ENCODE measurements at regions not wholly inside any gene's neighbourhood (a gene's known extent, or its start where the extent isn't known, plus 50 kb on each side); places are given as distances from the start of the nearest gene placed in this dataset.
A peak's percentile ranks its signal among the peaks of the same experiment; 100 is the strongest.

DNA sequence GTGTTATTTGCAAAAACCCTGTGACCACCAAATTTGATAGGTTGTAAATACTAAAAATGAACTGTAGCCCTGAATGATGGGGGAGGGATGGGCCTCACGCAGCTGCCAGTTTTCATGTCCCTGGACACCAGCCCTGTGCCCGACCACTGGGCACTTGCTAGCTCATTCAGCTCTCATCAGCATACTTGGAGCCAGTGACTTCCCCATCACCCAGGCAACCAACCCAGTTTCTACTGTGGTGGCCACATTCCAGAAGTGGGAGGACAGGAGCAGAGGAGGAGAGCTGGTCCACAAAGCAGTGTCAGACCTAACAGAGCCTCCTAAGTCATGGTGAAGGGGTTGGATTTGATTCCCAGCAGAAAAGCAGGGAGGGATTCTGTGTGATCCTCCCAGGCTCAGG lies 128.2 kb downstream of the CPEB2 start:
- H3K36me3 Mint-ChIP-seq = peaks cover 0 to 3% of the 10 kb centered on the region in 2 donors
- peaks cover 6 to 7% of the 10 kb centered on the region in 2 donors for H3K9me3 Mint-ChIP-seq
- H3K27me3 Mint-ChIP-seq = peaks cover 0 to 15% of the 10 kb centered on the region in 2 donors
- ATAC-seq (replicated peaks) (no peak), DNase-seq (no peak)
- H3K27ac Mint-ChIP-seq = no peak overlapping the region
- no peaks in the 10 kb centered on the region for H3K4me1 Mint-ChIP-seq
- no peak overlapping the region for H3K4me3 Mint-ChIP-seq

DNA sequence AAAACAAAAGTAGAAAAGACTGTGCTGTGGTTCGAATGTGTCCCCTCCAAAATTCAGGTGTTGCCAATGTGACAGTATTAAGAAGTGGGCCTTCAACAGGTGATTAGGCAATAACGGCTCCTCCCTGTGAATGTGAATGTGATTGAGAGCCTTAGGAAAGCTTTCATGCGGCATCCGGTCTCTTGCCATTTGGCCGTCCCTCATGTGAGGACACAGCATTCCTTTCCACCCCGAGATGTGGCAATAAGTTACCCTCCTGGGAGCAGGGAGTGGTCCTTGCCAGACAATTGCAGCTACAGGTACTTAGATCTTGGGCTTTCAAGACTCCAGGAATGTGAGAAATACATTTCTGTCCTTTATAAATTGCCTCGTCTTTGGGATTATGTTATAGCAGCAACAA lies 129.3 kb downstream of the CPEB2 start:
- H3K4me1 Mint-ChIP-seq = no peaks in the 10 kb centered on the region
- ATAC-seq (replicated peaks) (no peak), DNase-seq (no peak)
- H3K36me3 Mint-ChIP-seq = peaks cover 3 to 6% of the 10 kb centered on the region in 2 donors
- H3K9me3 Mint-ChIP-seq = peaks cover 14% of the 10 kb centered on the region in 2 donors
- no peak overlapping the region for H3K4me3 Mint-ChIP-seq
- H3K27me3 Mint-ChIP-seq = peaks cover 0 to 15% of the 10 kb centered on the region in 2 donors
- H3K27ac Mint-ChIP-seq = no peak overlapping the region

DNA sequence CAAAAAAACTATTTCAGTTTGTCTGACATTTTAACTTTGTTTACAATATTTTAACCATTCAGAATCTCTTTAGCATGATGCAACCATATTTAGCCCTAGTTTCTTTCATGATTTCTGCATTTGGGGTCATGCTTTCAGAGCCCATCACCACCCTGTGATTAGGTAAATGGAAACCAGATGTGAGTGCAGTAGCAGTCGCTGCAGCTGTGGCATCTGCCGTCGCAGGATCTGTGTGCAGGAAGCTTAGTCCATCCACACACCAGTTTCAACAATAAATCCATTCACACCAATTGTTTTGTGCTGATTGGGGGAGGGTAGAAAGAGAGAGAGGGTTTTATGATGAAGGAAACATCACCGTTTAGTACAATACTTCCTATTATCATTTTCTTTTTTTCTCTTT lies 130.5 kb downstream of the CPEB2 start:
- no peak for DNase-seq

DNA sequence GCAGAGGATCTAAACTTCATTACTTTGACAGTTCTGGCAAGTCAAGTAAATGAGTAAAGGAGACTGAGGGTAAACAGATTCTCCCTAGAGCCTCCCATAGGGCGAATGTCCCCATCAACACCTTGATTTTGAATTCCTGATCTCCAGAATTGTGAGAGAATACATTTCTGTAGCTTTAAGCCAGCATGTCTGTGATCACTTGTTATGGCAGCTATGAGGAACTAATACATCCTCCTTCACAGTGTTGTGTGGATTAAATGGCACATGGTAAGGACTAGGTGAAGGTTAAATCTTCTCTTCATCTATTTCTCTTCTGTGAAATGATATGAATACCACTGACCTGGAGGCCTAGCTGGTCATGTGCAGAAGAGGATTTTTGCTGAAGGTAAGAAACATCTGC lies 137.3 kb downstream of the CPEB2 start:
- no peak for DNase-seq
- Mint-ChIP-seq H3K9me3 (peaks cover 22 to 24% of the 10 kb centered on the region in 2 donors), H3K4me3 (no peak overlapping the region), H3K4me1 (no peaks in the 10 kb centered on the region), H3K27ac (no peak overlapping the region), H3K27me3 (peaks cover 0 to 3% of the 10 kb centered on the region in 2 donors), H3K36me3 (peaks cover 3 to 9% of the 10 kb centered on the region in 2 donors)
- ATAC-seq (replicated peaks) = no peak

More for the DNA sequence above, 130.5 kb downstream of the CPEB2 start:
- Mint-ChIP-seq H3K27me3 (peaks cover 0 to 15% of the 10 kb centered on the region in 2 donors), H3K4me1 (no peaks in the 10 kb centered on the region), H3K27ac (no peak overlapping the region), H3K4me3 (no peak overlapping the region), H3K36me3 (peaks cover 3 to 9% of the 10 kb centered on the region in 2 donors), H3K9me3 (peaks cover 19 to 22% of the 10 kb centered on the region in 2 donors)
- no peak for ATAC-seq (replicated peaks)

DNA sequence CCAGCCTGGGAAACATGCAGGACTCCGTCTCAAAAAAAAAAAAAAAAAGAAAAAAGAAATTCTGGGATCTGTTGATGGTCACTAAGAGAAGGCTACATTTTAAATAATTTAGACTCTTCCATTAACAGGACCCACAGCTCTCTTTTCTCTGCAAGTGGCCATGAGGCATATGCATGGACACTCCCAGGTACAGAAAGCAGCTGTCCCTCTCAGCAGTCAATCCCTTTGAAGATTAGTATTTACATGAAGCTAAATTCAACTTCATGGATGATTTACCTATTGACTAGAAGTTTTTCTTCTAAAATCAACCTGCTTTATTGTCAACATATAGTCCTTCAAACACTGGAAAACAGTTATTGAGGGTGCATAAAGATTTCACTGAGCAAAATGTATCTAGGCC lies 139.9 kb downstream of the CPEB2 start:
- no peak for DNase-seq
- H3K36me3 Mint-ChIP-seq = no peaks in the 10 kb centered on the region
- H3K27me3 Mint-ChIP-seq = no peaks in the 10 kb centered on the region
- H3K4me3 Mint-ChIP-seq = no peak overlapping the region
- H3K9me3 Mint-ChIP-seq = peaks cover 5% of the 10 kb centered on the region in 2 donors
- no peak for ATAC-seq (replicated peaks)
- no peak overlapping the region for H3K27ac Mint-ChIP-seq
- H3K4me1 Mint-ChIP-seq = no peaks in the 10 kb centered on the region

DNA sequence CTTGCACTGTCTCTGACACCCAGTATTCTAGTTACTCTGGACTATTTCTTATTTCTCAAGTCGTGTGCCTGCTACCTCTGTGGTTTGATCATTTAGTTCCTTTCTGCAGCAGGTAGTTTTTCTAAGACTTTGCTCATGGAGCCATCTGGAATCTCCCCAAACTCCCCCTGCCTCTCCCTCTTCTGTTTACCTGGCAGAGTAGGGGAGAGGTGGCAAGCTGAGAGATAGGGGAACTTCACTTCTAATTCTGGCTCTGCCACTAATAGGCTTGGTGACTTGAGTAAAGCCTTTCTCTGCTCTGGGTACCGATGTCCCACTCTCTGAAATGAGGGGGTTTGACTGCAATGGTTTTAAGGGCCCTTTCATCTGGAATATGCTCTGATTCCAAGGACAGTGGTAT lies 141.3 kb downstream of the CPEB2 start:
- H3K27me3 Mint-ChIP-seq = peaks cover 0 to 7% of the 10 kb centered on the region in 2 donors
- peaks cover 0 to 3% of the 10 kb centered on the region in 2 donors for H3K9me3 Mint-ChIP-seq
- H3K27ac Mint-ChIP-seq = no peak overlapping the region
- no peak overlapping the region for H3K4me3 Mint-ChIP-seq
- DNase-seq (no peak), ATAC-seq (replicated peaks) (peak; percentile 49 to 66)
- peaks cover 0 to 1% of the 10 kb centered on the region in 2 donors for H3K4me1 Mint-ChIP-seq
- no peaks in the 10 kb centered on the region for H3K36me3 Mint-ChIP-seq

DNA sequence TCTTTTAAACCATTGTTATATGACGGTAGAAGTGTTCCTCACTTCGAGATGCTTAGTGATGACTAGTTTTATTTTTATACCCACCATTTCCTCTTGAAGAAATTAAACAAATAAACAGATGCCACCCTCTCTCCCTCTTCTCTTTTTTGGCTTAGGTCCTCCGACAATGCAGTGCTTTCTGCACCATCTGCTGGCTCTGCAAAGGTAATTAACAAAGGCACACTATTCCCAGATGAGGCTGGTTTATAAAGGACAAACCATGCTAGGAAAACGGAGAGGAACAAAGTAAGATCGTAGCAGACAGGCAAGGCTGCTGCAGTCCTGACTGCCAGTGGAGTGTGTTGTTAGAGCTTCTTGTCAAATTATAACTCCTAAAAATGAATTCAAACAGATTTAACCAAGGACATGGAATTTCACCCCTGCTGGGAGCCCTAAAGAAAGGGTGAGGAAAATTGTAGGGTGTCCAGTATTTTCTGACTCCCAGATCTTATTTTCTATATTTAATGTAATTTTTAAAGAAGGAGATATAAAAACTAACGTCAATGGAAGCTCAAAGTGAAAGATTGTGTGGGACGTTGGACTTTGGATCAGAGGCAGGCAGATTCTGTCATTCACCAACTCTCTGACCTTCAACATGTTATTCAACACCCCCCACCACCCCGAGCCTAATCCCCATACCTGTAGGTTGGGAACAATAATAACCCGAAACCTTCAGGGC lies 142.1 kb downstream of the CPEB2 start:
- Mint-ChIP-seq H3K36me3 (no peaks in the 10 kb centered on the region), H3K27ac (no peak overlapping the region), H3K4me3 (no peak overlapping the region), H3K27me3 (peaks cover 0 to 7% of the 10 kb centered on the region in 2 donors), H3K9me3 (peaks cover 0 to 3% of the 10 kb centered on the region in 2 donors), H3K4me1 (peaks cover 4% of the 10 kb centered on the region in 2 donors)
- ATAC-seq (replicated peaks) (no peak), DNase-seq (no peak)

DNA sequence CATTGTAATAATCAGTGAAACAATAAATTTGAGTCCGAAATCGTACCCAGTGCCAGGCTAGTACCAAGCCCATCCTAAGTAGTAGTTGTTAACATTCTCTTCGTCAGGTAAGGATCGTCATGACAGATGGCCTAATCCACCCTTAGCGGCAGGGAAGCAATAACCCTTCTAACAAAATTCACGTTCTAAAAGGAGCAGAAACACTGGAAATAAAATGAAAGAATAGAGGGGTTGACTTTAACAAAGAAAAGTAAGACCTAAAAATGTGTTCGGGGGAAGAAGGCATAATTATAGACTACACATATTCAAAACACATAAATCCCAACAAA lies 142.7 kb downstream of the CPEB2 start:
- ATAC-seq (replicated peaks) = no peak
- H3K36me3 Mint-ChIP-seq = no peaks in the 10 kb centered on the region
- peaks cover 0 to 3% of the 10 kb centered on the region in 2 donors for H3K9me3 Mint-ChIP-seq
- no peak overlapping the region for H3K4me3 Mint-ChIP-seq
- DNase-seq = no peak
- H3K4me1 Mint-ChIP-seq = peaks cover 6 to 9% of the 10 kb centered on the region in 2 donors
- H3K27me3 Mint-ChIP-seq = peaks cover 0 to 7% of the 10 kb centered on the region in 2 donors
- no peak overlapping the region for H3K27ac Mint-ChIP-seq

DNA sequence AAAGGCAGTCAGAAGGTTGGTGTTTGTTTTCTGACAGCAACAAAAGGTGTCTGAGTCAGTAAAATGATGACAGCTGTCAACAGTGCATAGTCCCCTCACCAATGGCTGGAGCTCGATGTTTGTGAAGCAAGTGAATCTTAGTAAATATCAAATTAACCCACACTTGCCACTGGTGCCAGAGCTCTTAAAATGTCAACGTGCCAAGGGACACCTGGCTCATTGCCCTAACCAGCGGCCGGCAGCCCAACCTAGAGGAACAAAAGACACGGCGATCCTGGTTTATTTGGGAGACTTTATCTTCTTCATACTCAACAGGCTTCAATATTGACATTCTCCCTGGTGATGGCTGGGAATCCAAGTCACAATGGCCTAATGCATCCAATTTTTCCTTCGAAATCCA lies 143.4 kb downstream of the CPEB2 start:
- Mint-ChIP-seq H3K27me3 (peaks cover 0 to 7% of the 10 kb centered on the region in 2 donors), H3K36me3 (no peaks in the 10 kb centered on the region), H3K9me3 (peaks cover 0 to 3% of the 10 kb centered on the region in 2 donors), H3K4me1 (peaks cover 9 to 17% of the 10 kb centered on the region in 2 donors), H3K4me3 (no peak overlapping the region), H3K27ac (no peak overlapping the region)
- ATAC-seq (replicated peaks) = no peak
- DNase-seq = no peak

DNA sequence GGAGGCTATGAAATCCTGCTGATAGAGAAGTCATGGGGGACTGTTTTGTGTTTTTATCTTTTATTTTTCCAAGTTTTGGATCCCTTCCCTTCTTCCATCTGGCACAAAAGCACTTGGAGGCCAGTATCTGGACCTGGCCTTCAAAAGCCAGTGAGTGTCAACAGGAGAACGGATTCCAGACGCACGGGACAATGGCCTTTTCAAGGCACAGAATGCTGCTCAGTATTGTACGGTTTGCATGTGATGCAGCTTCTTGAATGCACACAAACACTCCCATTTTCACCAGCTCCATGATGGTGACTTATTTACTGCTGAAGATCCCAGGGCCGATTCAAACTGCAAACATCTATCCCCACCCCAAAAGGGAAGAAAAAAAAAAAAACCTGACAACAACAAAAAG lies 145.4 kb downstream of the CPEB2 start:
- no peaks in the 10 kb centered on the region for H3K36me3 Mint-ChIP-seq
- DNase-seq = no peak
- peaks cover 0 to 7% of the 10 kb centered on the region in 2 donors for H3K27me3 Mint-ChIP-seq
- peaks cover 0 to 4% of the 10 kb centered on the region in 2 donors for H3K9me3 Mint-ChIP-seq
- peak overlapping the region; percentile 14 for H3K27ac Mint-ChIP-seq
- peaks cover 9 to 18% of the 10 kb centered on the region in 2 donors for H3K4me1 Mint-ChIP-seq
- no peak overlapping the region for H3K4me3 Mint-ChIP-seq
- ATAC-seq (replicated peaks) = no peak

DNA sequence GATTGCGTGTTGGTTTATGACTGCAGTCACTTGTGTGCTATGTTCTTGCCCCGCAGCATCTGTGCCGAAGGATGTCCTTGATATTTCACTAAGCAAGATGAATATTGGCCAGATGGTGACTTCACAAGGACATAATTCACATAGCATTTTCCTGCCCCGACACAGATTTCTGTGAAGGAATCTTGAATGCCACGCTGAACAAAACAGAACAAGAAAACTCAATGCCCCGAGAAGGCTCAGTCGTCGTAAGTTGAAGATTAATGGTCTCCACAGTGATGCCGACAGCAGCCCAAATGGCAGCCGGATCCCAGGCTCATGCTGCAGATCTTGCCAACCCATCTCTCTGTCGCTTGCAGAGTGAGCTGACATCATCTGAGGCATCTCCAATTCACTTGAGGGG lies 145.9 kb downstream of the CPEB2 start:
- no peak for ATAC-seq (replicated peaks)
- Mint-ChIP-seq H3K27ac (no peak overlapping the region), H3K9me3 (peaks cover 0 to 4% of the 10 kb centered on the region in 2 donors), H3K4me3 (no peak overlapping the region), H3K36me3 (no peaks in the 10 kb centered on the region), H3K27me3 (peaks cover 0 to 7% of the 10 kb centered on the region in 2 donors), H3K4me1 (peaks cover 9 to 18% of the 10 kb centered on the region in 2 donors)
- no peak for DNase-seq

DNA sequence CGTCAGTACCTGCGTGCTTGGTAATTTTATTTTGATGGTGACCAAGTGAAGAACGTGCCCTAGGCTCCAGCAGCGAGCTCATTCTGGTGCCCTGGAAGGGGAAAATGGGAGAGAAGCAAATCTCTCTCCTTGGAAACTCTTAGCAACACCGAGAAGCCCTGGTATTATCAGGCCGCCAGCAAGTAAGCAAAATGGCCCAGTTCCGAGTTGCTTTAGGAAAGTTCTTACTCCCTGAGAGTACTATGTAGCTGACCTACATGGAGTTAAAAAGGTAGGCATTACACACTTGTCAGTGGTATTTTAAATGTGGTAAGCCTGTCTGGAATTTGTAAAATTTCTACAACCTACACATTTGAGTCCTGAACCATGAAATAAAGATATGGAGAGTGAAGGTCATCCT lies 146.4 kb downstream of the CPEB2 start:
- DNase-seq (no peak), ATAC-seq (replicated peaks) (no peak)
- peaks cover 11 to 18% of the 10 kb centered on the region in 2 donors for H3K4me1 Mint-ChIP-seq
- H3K9me3 Mint-ChIP-seq = peaks cover 0 to 6% of the 10 kb centered on the region in 2 donors
- H3K4me3 Mint-ChIP-seq = no peak overlapping the region
- no peak overlapping the region for H3K27ac Mint-ChIP-seq
- H3K36me3 Mint-ChIP-seq = no peaks in the 10 kb centered on the region
- H3K27me3 Mint-ChIP-seq = peaks cover 0 to 7% of the 10 kb centered on the region in 2 donors

DNA sequence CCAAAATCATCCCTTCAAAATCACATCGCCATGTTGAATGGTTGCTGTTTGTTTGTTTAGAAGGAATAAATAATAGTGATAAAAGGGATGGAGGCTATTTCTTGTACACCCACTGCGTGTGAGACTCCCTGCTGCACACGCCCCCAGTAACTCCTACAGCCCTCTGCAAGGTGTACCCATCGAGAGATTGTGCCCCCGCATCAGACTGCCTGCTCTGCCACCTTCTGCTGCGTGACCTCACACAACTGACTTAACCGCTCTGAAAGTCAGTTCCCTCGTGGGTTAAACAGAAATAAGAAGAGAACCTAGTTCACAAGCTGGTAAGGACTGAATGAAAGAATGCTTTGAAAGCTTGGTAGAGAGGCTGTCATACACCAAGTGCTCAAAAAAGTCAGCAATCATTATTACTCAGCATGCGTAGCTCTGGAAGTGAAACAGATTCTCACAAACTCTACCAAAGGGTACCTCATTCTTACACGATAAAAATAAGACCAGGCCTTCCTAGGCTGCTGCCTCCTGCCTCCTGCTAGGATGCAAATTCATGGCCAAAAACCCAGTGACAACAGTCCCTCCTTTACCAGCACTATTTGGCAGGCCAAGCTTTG lies 147.1 kb downstream of the CPEB2 start:
- Mint-ChIP-seq H3K4me1 (peaks cover 11 to 18% of the 10 kb centered on the region in 2 donors), H3K36me3 (no peaks in the 10 kb centered on the region), H3K27me3 (peaks cover 0 to 7% of the 10 kb centered on the region in 2 donors), H3K4me3 (no peak overlapping the region), H3K27ac (no peak overlapping the region), H3K9me3 (peaks cover 0 to 9% of the 10 kb centered on the region in 2 donors)
- DNase-seq = no peak
- ATAC-seq (replicated peaks) = peak; percentile 76 to 81

DNA sequence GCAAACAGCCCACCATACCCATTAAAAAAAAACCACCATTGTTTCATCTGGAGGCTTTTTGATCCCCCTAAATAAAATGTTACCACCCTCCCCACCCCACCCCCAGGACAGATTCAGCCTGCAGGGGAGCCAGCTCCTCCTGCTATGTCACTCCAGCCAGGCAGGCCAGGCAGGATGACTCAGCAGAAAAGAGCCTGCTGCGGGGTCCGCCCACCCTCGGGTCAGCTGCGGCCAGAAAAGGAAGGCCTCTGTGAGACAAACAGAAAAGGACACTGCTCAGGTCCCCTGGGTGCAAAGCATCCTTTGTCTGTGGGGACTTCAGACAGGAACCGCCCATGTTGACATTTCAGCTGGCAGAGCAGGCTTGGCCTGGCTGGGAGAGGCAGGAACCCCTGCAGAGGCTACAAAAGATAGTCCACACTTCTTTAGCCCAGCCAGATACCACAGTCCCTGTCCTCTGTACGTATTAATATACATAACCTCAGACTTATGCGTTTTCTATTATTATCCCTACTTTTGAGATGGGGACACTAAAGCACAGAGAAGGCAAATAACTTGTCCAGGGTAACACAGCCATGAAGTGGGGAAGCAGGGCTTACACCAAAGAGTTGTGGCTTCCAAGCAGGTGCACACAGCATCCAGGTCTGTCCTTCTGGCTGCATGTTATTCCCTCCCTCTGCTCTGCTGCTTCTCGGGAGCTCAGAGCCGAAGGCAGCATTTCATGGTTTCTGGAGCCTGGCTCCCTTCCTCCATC lies 147.7 kb downstream of the CPEB2 start:
- H3K9me3 Mint-ChIP-seq = peaks cover 0 to 10% of the 10 kb centered on the region in 2 donors
- ATAC-seq (replicated peaks) = peak; percentile 67 to 76
- H3K27me3 Mint-ChIP-seq = peaks cover 0 to 7% of the 10 kb centered on the region in 2 donors
- H3K4me1 Mint-ChIP-seq = peaks cover 11 to 18% of the 10 kb centered on the region in 2 donors
- H3K27ac Mint-ChIP-seq = no peak overlapping the region
- no peaks in the 10 kb centered on the region for H3K36me3 Mint-ChIP-seq
- peak; percentile 28 for DNase-seq
- H3K4me3 Mint-ChIP-seq = no peak overlapping the region
